ENCODE measurements at regions not wholly inside any gene's neighbourhood (a gene's known extent, or its start where the extent isn't known, plus 50 kb on each side); places are given as distances from the start of the nearest gene placed in this dataset.

DNA sequence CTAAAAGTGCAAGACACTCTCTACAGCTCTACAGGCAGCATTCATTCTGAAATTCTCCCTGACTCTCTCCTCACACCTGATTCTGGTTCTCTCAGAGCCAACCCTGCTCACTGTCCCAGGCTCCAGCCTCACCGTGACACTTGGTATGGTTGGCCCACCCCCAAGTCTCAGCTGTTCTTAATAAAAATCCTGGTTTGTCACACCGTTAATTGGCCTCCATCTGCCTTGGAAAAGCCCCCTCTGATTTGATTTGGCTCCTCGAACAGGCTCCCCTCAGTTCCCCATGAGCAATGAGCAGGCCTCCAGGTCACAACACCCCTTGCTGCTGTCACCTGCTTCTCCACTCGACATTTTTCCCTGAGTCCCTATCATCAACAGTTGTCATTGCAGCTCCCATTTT lies 507.3 kb upstream of the AUTS2 start:
- TF ChIP-seq ZBTB6 (tag by site-specific recombination; IDR thresholded peaks at IDR 0.05) (no peak), ZFP3 (tag by site-specific recombination; IDR thresholded peaks at IDR 0.05; ENCODE audit: low read depth) (no peak)

Data from HEK293 (cell line).